DOHH2 (cell line): ENCODE measurements at regions not wholly inside any gene's neighbourhood (a gene's known extent, or its start where the extent isn't known, plus 50 kb on each side); places are given as distances from the start of the nearest gene placed in this dataset.

Experiments
- H3F3A ChIP-seq: fragments of 200-600 bp; sonication (generic), shearing (Covaris generic); 2 replicates; pipeline ENCODE4 v1.6.0; 2016; ENCODE audit warnings: antibody characterized with exemption, mild to moderate bottlenecking; ENCODE audit not compliant: control insufficient read depth, insufficient read depth
- H3K27ac ChIP-seq: fragments of 200-600 bp; sonication (generic); 2 replicates; pipeline ENCODE4 v1.5.1; 2014; ENCODE audit warnings: low read depth, mild to moderate bottlenecking, low read length, moderate library complexity
- H3K27me3 ChIP-seq: fragments of 200-600 bp; sonication (generic); 2 replicates; pipeline ENCODE4 v1.6.1; 2014; ENCODE audit warnings: mild to moderate bottlenecking, low read length, mixed read lengths; ENCODE audit not compliant: control insufficient read depth
- H3K36me3 ChIP-seq: fragments of 200-600 bp; sonication (generic); 2 replicates; pipeline ENCODE4 v1.6.1; 2014; ENCODE audit warnings: mild to moderate bottlenecking, low read length, moderate library complexity, mixed read lengths; ENCODE audit not compliant: control insufficient read depth
- H3K4me1 ChIP-seq: fragments of 200-600 bp; sonication (generic); 2 replicates; pipeline ENCODE4 v1.6.1; 2014; ENCODE audit warnings: mild to moderate bottlenecking, low read length, mixed read lengths; ENCODE audit not compliant: control insufficient read depth
- H3K4me2 ChIP-seq: fragments of 200-600 bp; sonication (generic); 2 replicates; pipeline ENCODE4 v1.6.0; 2014; ENCODE audit warnings: mild to moderate bottlenecking, low read length, moderate library complexity
- H3K4me3 ChIP-seq: fragments of 200-600 bp; sonication (generic); 2 replicates; pipeline ENCODE4 v1.5.1; 2014; ENCODE audit warnings: mild to moderate bottlenecking, low read length, mixed read lengths
- H3K79me2 ChIP-seq: fragments of 200-600 bp; sonication (generic); 2 replicates; pipeline ENCODE4 v1.6.1; 2014; ENCODE audit warnings: mild to moderate bottlenecking, low read length, mixed read lengths; ENCODE audit not compliant: control insufficient read depth
- H3K9me2 ChIP-seq: fragments of 200-600 bp; sonication (generic); replicated peaks from 2 replicates; pipeline ENCODE4 v1.6.1; 2014; ENCODE audit warnings: mild to moderate bottlenecking, low read length, mixed read lengths; ENCODE audit not compliant: control insufficient read depth
- H3K9me3 ChIP-seq: fragments of 200-600 bp; sonication (generic); 2 replicates; pipeline ENCODE4 v1.6.1; 2014; ENCODE audit warnings: antibody characterized with exemption, low read length, mixed read lengths; ENCODE audit not compliant: control insufficient read depth, insufficient read depth
- H4K20me1 ChIP-seq: fragments of 200-600 bp; sonication (generic); 2 replicates; pipeline ENCODE4 v1.6.0; 2014; ENCODE audit warnings: low read depth, mild to moderate bottlenecking, antibody characterized with exemption, low read length, moderate library complexity; ENCODE audit not compliant: control insufficient read depth, insufficient read depth
- EZH2phosphoT487 ChIP-seq: fragments of 200-600 bp; sonication (generic); IDR thresholded peaks from 2 replicates; pipeline ENCODE4 v1.6.1; 2017; ENCODE audit warnings: borderline replicate concordance, mild to moderate bottlenecking, antibody characterized with exemption, low read length, moderate library complexity, mixed read lengths
- TF ChIP-seq, protein P1 (sequence below): fragments of 200-600 bp; sonication (generic); IDR thresholded peaks from one replicate; pipeline ENCODE4 v1.5.1; 2014; ENCODE audit warnings: antibody characterized with exemption, mild to moderate bottlenecking, low read depth, low read length; ENCODE audit not compliant: poor library complexity, severe bottlenecking

DNA sequence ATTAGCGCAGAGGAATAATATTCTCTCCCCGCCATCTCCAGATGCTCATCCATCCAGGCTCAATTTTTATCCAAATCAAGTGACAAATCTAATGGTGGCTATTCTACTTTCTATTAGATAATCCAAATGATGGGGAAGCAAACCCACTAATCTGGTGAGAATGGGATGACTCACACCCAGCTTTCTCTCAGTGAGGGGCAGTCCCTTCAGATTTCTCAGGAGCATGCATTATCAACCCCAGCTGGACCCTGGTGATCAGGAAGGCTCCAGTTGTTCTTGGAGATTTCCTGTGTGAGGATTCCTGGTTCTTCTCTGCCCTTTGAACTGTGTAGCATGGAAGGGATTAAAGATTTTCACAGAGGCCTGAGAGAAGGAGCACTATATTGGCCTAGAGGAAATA, 358.0 kb downstream of the WDR72 start:
- TF ChIP-seq, protein P1, sequence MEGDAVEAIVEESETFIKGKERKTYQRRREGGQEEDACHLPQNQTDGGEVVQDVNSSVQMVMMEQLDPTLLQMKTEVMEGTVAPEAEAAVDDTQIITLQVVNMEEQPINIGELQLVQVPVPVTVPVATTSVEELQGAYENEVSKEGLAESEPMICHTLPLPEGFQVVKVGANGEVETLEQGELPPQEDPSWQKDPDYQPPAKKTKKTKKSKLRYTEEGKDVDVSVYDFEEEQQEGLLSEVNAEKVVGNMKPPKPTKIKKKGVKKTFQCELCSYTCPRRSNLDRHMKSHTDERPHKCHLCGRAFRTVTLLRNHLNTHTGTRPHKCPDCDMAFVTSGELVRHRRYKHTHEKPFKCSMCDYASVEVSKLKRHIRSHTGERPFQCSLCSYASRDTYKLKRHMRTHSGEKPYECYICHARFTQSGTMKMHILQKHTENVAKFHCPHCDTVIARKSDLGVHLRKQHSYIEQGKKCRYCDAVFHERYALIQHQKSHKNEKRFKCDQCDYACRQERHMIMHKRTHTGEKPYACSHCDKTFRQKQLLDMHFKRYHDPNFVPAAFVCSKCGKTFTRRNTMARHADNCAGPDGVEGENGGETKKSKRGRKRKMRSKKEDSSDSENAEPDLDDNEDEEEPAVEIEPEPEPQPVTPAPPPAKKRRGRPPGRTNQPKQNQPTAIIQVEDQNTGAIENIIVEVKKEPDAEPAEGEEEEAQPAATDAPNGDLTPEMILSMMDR, result no peak
- no peak for TF ChIP-seq EZH2phosphoT487
- no peaks in the 10 kb centered on the region for H3K79me2 ChIP-seq

DNA sequence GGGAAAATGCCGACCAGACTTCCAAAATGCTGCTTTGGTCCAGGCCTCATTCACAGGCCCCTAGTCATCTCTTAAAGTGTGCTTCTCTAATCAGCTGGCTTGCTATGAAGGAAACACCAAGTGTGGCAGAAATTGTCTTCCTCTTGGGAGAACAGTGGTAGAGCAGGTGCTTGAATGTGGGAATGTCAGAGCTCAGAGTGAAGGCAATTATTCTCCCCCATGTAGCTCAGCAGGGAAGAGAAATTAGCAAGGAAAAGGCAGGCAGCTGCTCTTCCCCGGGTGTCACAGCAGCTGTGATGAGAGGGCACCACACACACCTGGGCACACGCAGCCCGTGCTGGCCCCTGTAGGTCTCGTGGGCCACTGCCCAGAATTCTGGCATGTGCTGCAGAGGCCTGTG, 358.5 kb downstream of the WDR72 start:
- Histone ChIP-seq H3K9me2 (no peaks in the 10 kb centered on the region; the same call in 1 of the 2 replicates), H3F3A (no peaks in the 10 kb centered on the region), H3K27me3 (no peaks in the 10 kb centered on the region), H3K36me3 (no peaks in the 10 kb centered on the region), H3K4me3 (no peak overlapping the region), H4K20me1 (no peaks in the 10 kb centered on the region), H3K4me2 (no peak overlapping the region), H3K27ac (no peak overlapping the region), H3K9me3 (no peaks in the 10 kb centered on the region), H3K79me2 (no peaks in the 10 kb centered on the region), H3K4me1 (no peaks in the 10 kb centered on the region)
- TF ChIP-seq EZH2phosphoT487, result no peak
- TF ChIP-seq, protein P1, result no peak

More for the DNA sequence above, 358.0 kb downstream of the WDR72 start:
- Histone ChIP-seq H3K36me3 (no peaks in the 10 kb centered on the region), H3K27me3 (no peaks in the 10 kb centered on the region), H3K27ac (no peak overlapping the region), H3K4me2 (no peak overlapping the region), H3K4me1 (no peaks in the 10 kb centered on the region), H3F3A (no peaks in the 10 kb centered on the region), H3K9me3 (no peaks in the 10 kb centered on the region), H4K20me1 (no peaks in the 10 kb centered on the region), H3K4me3 (no peak overlapping the region), H3K9me2 (no peaks in the 10 kb centered on the region; the same call in 1 of the 2 replicates)

DNA sequence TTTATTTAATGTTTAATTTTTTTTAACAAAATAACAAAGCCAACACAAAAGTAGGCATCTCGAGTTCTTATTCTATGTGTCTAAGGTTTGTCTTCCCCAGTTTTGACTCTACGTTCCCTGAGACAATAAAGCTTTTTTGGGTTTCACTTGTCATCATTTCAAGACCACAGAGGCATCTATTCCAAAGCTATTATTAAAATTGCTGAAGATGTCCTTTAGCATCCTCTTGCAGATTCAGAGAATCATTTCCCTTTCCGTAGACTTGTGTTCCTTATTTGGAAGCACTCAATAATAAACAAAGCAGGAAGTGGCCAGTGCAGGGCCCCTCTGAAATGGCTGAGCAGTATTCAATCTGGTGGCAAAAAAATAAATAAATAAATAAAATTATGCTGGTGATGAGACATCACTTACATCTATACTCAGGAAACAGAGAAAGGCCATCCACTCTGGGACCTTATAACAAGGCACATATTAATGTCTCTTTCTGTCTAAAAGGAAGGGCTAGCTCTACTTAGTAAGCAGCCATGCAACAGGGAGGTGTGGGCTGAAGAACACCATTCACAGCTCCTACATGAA, 362.3 kb downstream of the WDR72 start:
- TF ChIP-seq, protein P1, result no peak
- no peak for TF ChIP-seq EZH2phosphoT487
- no peaks in the 10 kb centered on the region; the same call in 1 of the 2 replicates for H3K9me2 ChIP-seq
- no peaks in the 10 kb centered on the region for H3K79me2 ChIP-seq
- no peaks in the 10 kb centered on the region for H4K20me1 ChIP-seq
- no peak overlapping the region for H3K27ac ChIP-seq
- no peaks in the 10 kb centered on the region for H3K4me1 ChIP-seq
- H3F3A ChIP-seq, result no peaks in the 10 kb centered on the region
- no peak overlapping the region for H3K4me3 ChIP-seq
- H3K36me3 ChIP-seq, result no peaks in the 10 kb centered on the region
- no peaks in the 10 kb centered on the region for H3K9me3 ChIP-seq
- no peaks in the 10 kb centered on the region for H3K27me3 ChIP-seq
- no peak overlapping the region for H3K4me2 ChIP-seq
